GM23248 (cell line): ENCODE measurements at regions not wholly inside any gene's neighbourhood (a gene's known extent, or its start where the extent isn't known, plus 50 kb on each side); places are given as distances from the start of the nearest gene placed in this dataset.

ENCODE experiments used
- EZH2 ChIP-seq: fragments of 200-600 bp; sonication (generic); IDR thresholded peaks from 2 replicates; pipeline ENCODE4 v1.6.1; 2018; ENCODE audit warnings: antibody characterized with exemption, mild to moderate bottlenecking; ENCODE audit not compliant: insufficient read depth, poor library complexity, severe bottlenecking
- EZH2phosphoT487 ChIP-seq: fragments of 200-600 bp; sonication (generic); IDR thresholded peaks from 2 replicates; pipeline ENCODE4 v1.6.1; 2018; ENCODE audit warnings: antibody characterized with exemption, moderate library complexity, mild to moderate bottlenecking, low read depth; ENCODE audit not compliant: insufficient read depth

- TF ChIP-seq EZH2phosphoT487: no peak
- TF ChIP-seq EZH2: no peak
Measured at GRCh38 chr12:41907550-41907949, 237.1 kb downstream of the GXYLT1 start.
